Osteoblast (primary cell): ENCODE measurements at regions not wholly inside any gene's neighbourhood (a gene's known extent, or its start where the extent isn't known, plus 50 kb on each side); places are given as distances from the start of the nearest gene placed in this dataset.
A peak's percentile ranks its signal among the peaks of the same experiment; 100 is the strongest.

ENCODE experiments used
- DNase-seq: peaks from one replicate; pipeline ENCODE4 v3.0.0; 2011; ENCODE audit warnings: low spot score, mixed read lengths; ENCODE audit not compliant: insufficient read length; ENCODE audit errors: missing footprints
- H2AFZ ChIP-seq: 2 replicates; pipeline ENCODE4 v1.6.0; 2011; ENCODE audit warnings: mild to moderate bottlenecking, low read length
- H3K27ac ChIP-seq: 2 replicates; pipeline ENCODE4 v1.5.1; 2011; ENCODE audit warnings: mild to moderate bottlenecking, low read depth, low read length, moderate library complexity
- H3K27me3 ChIP-seq: 2 replicates; pipeline ENCODE4 v1.6.0; 2012; ENCODE audit warnings: mild to moderate bottlenecking, control low read depth, inconsistent platforms, low read length, moderate library complexity; ENCODE audit not compliant: insufficient read depth
- H3K36me3 ChIP-seq: 2 replicates; pipeline ENCODE4 v1.5.1; 2011; ENCODE audit warnings: mild to moderate bottlenecking, low read length, control low read depth, moderate library complexity; ENCODE audit not compliant: insufficient read depth
- H3K4me1 ChIP-seq: 2 replicates; pipeline ENCODE4 v1.5.1; 2011; ENCODE audit warnings: mild to moderate bottlenecking, low read length, control low read depth, moderate library complexity; ENCODE audit not compliant: insufficient read depth
- H3K4me2 ChIP-seq: 2 replicates; pipeline ENCODE4 v1.6.0; 2011; ENCODE audit warnings: mild to moderate bottlenecking, low read length; ENCODE audit not compliant: insufficient read depth
- H3K4me3 ChIP-seq: fragments of 200-600 bp; sonication (generic); 3 replicates; pipeline ENCODE4 v1.5.1; 2012; ENCODE audit warnings: mild to moderate bottlenecking, low read length, inconsistent platforms; ENCODE audit not compliant: insufficient read depth
- H3K79me2 ChIP-seq: 2 replicates; pipeline ENCODE4 v1.6.0; 2012; ENCODE audit warnings: mild to moderate bottlenecking, low read length, control low read depth, inconsistent platforms; ENCODE audit not compliant: insufficient read depth
- H3K9me3 ChIP-seq: 2 replicates; pipeline ENCODE4 v1.5.1; 2011; ENCODE audit warnings: low read depth, low read length, control low read depth
- H4K20me1 ChIP-seq: 2 replicates; pipeline ENCODE4 v1.6.0; 2012; ENCODE audit warnings: mild to moderate bottlenecking, low read length, control low read depth; ENCODE audit not compliant: insufficient read depth
- CTCF ChIP-seq: IDR thresholded peaks from 2 replicates; pipeline ENCODE4 v1.5.1; 2011; ENCODE audit warnings: mild to moderate bottlenecking, low read depth, low read length, moderate library complexity; ENCODE audit errors: extremely low read depth

GRCh38 chr11:42774567-42774966, 537.2 kb upstream of the API5 start:
- Histone ChIP-seq H3K36me3 (no peaks in the 10 kb centered on the region), H3K4me3 (no peak overlapping the region), H3K79me2 (no peaks in the 10 kb centered on the region), H3K4me2 (no peak overlapping the region), H3K9me3 (no peaks in the 10 kb centered on the region), H3K4me1 (no peaks in the 10 kb centered on the region), H4K20me1 (no peaks in the 10 kb centered on the region), H2AFZ (no peak overlapping the region), H3K27me3 (no peaks in the 10 kb centered on the region), H3K27ac (no peak overlapping the region)
- TF ChIP-seq CTCF: no peak
- DNase-seq: no peak

GRCh38 chr11:42777776-42778175, 534.0 kb upstream of the API5 start:
- H3K9me3 ChIP-seq: no peaks in the 10 kb centered on the region
- no peaks in the 10 kb centered on the region for H3K36me3 ChIP-seq
- no peaks in the 10 kb centered on the region for H4K20me1 ChIP-seq
- no peak for TF ChIP-seq CTCF
- no peaks in the 10 kb centered on the region for H3K4me1 ChIP-seq
- H3K27me3 ChIP-seq: no peaks in the 10 kb centered on the region
- H3K4me3 ChIP-seq: no peak overlapping the region
- H3K79me2 ChIP-seq: no peaks in the 10 kb centered on the region
- no peak overlapping the region for H2AFZ ChIP-seq
- H3K4me2 ChIP-seq: no peak overlapping the region
- H3K27ac ChIP-seq: no peak overlapping the region
- DNase-seq: no peak

GRCh38 chr11:42778193-42778592, 533.6 kb upstream of the API5 start:
- no peaks in the 10 kb centered on the region for H4K20me1 ChIP-seq
- H3K4me2 ChIP-seq: no peak overlapping the region
- H3K79me2 ChIP-seq: no peaks in the 10 kb centered on the region
- H3K36me3 ChIP-seq: no peaks in the 10 kb centered on the region
- DNase-seq: no peak
- no peaks in the 10 kb centered on the region for H3K9me3 ChIP-seq
- no peak overlapping the region for H3K27ac ChIP-seq
- H2AFZ ChIP-seq: no peak overlapping the region
- no peaks in the 10 kb centered on the region for H3K4me1 ChIP-seq
- TF ChIP-seq CTCF: no peak
- no peaks in the 10 kb centered on the region for H3K27me3 ChIP-seq
- no peak overlapping the region for H3K4me3 ChIP-seq

GRCh38 chr11:42779555-42779954, 532.2 kb upstream of the API5 start:
- no peaks in the 10 kb centered on the region for H3K27me3 ChIP-seq
- peak; percentile 25 for DNase-seq
- H3K4me3 ChIP-seq: no peak overlapping the region
- H3K27ac ChIP-seq: no peak overlapping the region
- H3K9me3 ChIP-seq: no peaks in the 10 kb centered on the region
- no peaks in the 10 kb centered on the region for H4K20me1 ChIP-seq
- no peaks in the 10 kb centered on the region for H3K4me1 ChIP-seq
- H3K4me2 ChIP-seq: no peak overlapping the region
- H3K79me2 ChIP-seq: no peaks in the 10 kb centered on the region
- no peak for TF ChIP-seq CTCF
- H2AFZ ChIP-seq: no peak overlapping the region
- no peaks in the 10 kb centered on the region for H3K36me3 ChIP-seq
